Activated CD4-positive, alpha-beta T cell treated with anti-CD3 and anti-CD28 coated beads for 1 hour (primary cell): ENCODE measurements at regions not wholly inside any gene's neighbourhood (a gene's known extent, or its start where the extent isn't known, plus 50 kb on each side); places are given as distances from the start of the nearest gene placed in this dataset.
"Not testable (repeated sequence)": the region's sequence is repeated elsewhere in the genome, so short reads cannot be mapped to it uniquely, and the experiment has no call there.

Experiments
- DNase-seq: peaks from one replicate; pipeline ENCODE4 v3.0.0-alpha.2; 2020

DNA sequence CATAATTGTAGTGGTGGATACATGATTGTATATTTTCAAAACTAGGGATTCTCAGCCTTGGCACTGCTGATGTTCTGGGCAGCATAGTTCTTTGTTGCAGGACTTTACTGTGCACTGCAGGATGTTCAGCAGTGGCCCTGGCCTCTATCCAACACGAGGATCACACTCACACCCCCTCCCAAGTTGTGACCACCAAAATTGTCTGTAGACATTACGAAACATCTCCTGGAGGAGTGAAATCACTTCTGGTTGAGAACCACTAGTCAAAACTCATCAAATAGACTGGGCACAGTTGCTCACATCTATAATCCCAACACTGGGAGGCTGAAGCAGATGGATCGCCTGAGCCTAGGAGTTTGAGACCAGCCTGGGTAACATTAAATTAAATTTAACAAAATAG lies 123.1 kb upstream of the CDYL start:
- DNase-seq = no peak

GRCh38 chr6:4651831-4652467 lies 124.3 kb upstream of the CDYL start:
- DNase-seq = no peak

- no peak for DNase-seq
Measured at GRCh38 chr6:4649728-4650127, 126.5 kb upstream of the CDYL start.

DNA sequence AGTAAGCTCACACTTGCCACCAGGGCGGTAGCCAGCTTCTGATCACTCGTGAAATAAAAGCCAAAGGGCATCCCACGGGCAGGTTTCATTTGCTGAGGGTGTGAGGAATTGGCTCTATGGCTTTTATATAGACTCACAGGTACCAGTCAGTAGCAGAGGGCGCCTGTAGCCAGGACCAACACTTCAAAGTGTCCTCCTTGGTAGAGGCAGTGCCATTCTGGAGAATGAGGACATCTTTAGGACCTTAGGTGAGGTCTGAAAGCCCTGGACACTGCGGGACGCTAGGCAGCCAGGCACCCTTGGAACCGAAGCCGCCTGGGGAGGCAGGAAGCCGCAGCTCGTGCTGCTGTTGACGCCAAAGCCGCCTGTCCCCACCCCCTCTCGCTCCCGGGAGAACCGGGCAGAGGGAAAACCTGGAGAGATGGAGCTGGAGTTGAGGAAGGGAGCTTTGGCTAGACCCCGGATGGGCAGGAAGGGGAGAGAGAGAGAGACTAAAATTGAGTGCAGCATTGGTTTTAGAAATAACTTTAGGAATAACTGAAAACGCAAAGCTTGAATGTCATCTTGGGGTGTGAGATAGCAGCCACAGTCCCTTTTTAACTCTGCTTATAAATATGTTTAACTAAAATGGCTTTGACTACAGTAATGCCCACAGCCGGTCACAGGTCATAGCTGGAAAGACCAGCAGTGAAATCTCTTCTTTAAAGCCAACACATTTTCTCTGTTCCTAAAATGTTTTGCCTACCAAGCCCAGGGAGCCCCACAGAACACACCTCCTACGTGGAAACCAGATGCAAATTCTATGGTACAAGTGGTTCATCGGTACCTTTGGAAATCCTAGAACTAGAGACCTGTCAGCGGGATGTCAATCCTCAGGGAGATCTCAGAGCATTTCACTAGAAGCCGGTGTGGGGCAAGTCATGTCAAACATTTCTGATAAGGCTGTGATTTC lies 128.5 kb upstream of the CDYL start:
- DNase-seq = no peak

DNA sequence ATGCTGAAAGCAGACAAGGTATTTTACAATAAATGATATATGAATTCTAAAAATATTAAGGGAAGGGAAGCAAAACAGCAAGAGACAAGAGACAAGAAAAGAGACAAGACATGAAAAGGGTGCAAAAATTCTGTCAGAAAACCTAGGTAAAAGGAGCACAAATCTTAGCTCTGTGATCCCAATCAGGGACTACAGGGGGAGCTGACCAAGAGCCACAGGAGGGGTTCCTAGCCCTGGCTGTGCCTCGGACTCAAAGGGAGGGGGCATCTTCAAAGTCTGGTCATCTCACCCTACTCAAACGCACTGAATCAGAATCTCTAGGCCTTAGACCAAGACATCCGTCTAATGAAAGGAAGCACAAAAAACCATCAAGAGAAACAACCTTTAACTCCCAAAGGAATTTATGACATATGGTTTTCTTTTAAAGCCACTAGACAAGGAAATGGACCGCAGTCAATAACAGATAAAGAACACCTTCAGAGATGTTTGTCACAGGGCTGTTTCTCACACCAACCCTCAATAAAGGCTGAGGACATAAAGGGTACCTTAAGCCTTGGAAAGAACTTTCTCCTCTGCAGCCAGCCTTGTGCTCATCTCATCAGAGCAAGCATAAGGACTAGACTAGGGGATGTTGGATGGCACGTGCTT lies 130.4 kb upstream of the CDYL start:
- DNase-seq = no peak

GRCh38 chr6:4644996-4645395 lies 131.2 kb upstream of the CDYL start:
- DNase-seq = no peak

GRCh38 chr6:4641461-4641860 lies 134.7 kb upstream of the CDYL start:
- no peak for DNase-seq

- DNase-seq = no peak
Measured at GRCh38 chr6:4640139-4640538, 136.1 kb upstream of the CDYL start.

DNA sequence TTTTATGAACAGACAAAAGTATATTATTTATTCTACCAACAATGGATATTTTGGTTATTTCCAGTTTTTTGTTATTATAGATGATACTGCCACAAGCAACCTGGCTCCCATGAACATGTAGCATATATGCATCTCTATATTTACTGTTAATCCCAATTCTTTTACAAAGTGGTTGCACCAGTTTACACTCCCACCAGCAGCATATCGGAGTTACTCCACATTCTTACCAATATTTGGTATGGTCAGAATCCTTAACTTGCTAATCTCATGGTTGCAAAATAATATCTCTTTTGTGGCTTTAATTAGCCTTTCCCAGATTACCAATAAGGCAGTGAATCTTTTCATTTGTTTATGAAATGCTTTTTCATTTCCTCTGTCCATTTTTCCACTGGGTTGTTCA lies 137.6 kb upstream of the CDYL start:
- no peak for DNase-seq

DNA sequence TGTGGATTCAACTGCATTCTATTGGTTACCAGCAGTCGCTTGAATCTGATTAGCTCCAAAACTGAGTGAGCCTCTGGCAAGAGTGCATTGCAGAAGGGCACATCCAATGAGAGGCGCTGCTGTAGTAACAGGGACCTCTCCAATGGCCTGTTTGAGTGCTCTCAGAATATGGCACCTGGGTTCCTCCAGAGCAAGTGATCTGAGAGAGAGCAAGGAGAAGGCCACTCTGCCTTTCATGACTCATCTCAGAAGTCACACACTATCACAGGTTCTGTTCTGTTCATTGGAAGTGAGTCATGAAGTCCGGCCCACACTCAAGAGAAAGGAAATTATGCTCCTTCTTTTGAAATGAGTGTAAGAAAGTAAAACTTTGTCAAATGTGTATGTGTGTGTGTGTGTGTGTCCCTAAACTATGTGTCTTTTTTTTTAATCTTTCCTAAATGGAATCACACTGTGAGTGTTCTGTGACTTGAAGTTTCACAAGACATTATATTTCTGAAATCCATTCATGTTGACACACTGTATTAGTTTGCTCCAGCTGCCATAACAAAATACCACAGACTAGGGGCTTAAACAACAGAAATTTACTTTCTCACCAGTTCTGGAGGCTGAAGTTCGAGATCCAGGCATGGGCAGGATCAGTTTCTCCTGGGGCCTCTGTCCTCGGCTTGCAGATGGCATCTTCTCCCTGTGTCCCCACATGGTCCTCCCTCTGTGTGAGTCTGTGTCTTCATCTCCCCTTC lies 138.3 kb upstream of the CDYL start:
- no peak for DNase-seq

GRCh38 chr6:4636881-4637224 lies 139.4 kb upstream of the CDYL start:
- DNase-seq = no peak

- DNase-seq = no peak
Measured at GRCh38 chr6:4636191-4636880, 139.9 kb upstream of the CDYL start.

DNA sequence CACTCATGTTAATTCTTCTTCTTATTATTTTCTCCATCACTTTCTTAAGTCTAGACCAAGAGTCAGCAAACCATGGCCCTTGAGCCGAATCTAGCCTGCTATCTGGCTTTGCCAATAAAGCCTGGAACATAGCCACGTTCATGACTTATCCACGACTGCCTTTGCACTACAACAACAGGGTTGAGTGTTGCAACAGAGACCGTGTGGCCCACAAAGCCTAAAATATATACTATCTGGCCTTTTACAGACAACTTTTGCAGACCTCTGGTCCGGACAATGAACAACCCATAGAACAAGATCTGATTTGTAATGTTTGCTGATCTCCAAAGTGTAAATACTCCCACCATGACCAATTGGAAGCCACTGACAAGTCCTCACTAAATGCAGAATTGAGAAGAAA lies 140.5 kb upstream of the CDYL start:
- DNase-seq = no peak

GRCh38 chr6:4632421-4632820 lies 143.8 kb upstream of the CDYL start:
- DNase-seq = no peak

GRCh38 chr6:4629789-4630188 lies 146.4 kb upstream of the CDYL start:
- not testable (repeated sequence) for DNase-seq

DNA sequence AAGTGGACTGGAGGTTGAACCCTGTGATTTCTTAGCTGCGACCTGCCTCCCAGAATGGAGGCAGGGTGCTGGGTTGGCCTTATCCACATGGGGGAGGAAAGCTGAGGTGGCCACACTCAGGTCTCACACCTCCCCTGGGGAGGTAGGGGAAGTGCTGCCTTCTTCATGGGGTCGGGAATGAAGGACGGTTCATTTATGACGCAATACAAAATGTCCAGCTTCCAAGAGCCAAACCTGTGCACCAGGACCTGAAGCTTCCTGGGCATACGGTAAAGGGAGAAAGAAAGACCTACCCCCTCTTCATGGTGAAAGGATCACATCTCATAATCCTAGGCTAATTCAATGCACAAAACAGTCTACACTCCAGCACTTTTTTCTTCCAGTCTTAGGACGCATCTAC lies 150.6 kb upstream of the CDYL start:
- no peak for DNase-seq

GRCh38 chr6:4624726-4625125 lies 151.5 kb upstream of the CDYL start:
- no peak for DNase-seq

GRCh38 chr6:4620284-4621151 lies 155.7 kb upstream of the CDYL start:
- no peak for DNase-seq

DNA sequence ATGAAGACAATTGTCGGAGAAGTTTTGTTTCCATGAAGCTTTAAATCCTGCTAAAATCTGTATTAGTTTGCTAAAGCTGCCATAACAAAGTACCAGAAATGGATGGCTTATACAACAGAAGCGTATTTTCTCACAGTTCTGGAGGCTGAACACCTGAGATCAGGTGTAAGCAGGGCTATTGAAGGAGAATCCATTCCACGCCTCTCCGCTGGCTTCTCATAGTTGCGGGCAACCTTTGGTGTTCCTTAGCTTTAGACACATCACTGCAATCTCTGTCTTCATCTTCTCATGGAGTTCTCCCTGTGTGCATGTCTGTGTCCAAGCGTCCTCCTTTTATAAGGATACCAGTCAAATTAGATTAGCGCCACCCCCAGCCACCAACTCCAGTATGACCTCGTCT lies 159.9 kb upstream of the CDYL start:
- DNase-seq = no peak

GRCh38 chr6:4615891-4616290 lies 160.3 kb upstream of the CDYL start:
- no peak for DNase-seq

DNA sequence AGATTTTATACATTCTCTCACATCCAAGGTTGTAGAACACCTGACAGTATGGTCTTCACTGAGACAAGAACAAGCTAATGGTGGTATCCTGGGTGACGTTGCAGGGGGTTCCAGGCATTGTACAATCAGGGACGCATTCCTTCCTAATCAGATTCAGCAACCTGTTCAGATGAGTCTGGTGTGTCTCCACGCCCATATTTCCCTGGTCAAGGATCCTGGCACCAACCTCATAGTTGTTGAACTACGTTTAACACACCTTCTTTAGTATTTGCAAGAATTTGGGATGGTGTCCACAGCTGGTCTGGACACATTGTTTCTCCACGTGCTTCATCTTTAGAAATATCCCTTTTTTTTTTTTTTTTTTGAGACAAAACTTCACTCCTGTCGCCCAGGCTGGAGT lies 161.0 kb upstream of the CDYL start:
- no peak for DNase-seq

DNA sequence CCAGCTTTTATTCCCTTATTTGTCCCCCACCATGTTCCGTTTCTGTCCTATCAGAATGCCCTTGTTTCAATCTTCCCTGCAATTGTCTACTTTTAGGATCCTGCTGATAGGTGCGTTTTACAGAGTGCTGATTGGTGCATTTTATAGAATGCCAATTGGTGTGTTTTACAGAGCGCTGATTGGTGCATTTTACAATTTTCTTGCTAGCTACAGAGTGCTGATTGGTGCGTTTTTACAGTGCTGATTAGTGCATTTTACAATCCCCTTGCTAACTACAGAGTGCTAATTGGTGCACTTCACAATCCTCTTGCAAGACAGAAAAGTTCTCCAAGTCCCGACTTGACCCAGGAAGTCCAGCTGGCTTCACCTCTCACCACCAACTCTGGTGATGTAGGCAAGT lies 161.6 kb upstream of the CDYL start:
- DNase-seq = no peak
